HUES6 (cell line): ENCODE measurements at regions not wholly inside any gene's neighbourhood (a gene's known extent, or its start where the extent isn't known, plus 50 kb on each side); places are given as distances from the start of the nearest gene placed in this dataset.
"Not testable (repeated sequence)": the region's sequence is repeated elsewhere in the genome, so short reads cannot be mapped to it uniquely, and the experiment has no call there.

ENCODE experiments used
- H3K27ac ChIP-seq: 2 replicates; pipeline ENCODE4 v1.7.0; 2013; ENCODE audit warnings: low read depth, mild to moderate bottlenecking, low read length, inconsistent platforms
- H3K27me3 ChIP-seq: 2 replicates; pipeline ENCODE4 v1.6.1; 2013; ENCODE audit warnings: low read length; ENCODE audit not compliant: control insufficient read depth, insufficient read depth
- H3K36me3 ChIP-seq: 2 replicates; pipeline ENCODE4 v1.6.1; 2013; ENCODE audit warnings: low read length; ENCODE audit not compliant: control insufficient read depth, insufficient read depth
- H3K4me1 ChIP-seq: 2 replicates; pipeline ENCODE4 v1.6.1; 2013; ENCODE audit warnings: low read length; ENCODE audit not compliant: control insufficient read depth, insufficient read depth
- H3K4me3 ChIP-seq: 2 replicates; pipeline ENCODE4 v1.5.1; 2013; ENCODE audit warnings: low read depth, low read length
- H3K9ac ChIP-seq: one replicate; pipeline ENCODE4 v1.6.1; 2013; ENCODE audit warnings: mild to moderate bottlenecking, low read length
- H3K9me3 ChIP-seq: 2 replicates; pipeline ENCODE4 v1.6.1; 2013; ENCODE audit warnings: low read depth, low read length; ENCODE audit not compliant: control insufficient read depth, insufficient read depth

DNA sequence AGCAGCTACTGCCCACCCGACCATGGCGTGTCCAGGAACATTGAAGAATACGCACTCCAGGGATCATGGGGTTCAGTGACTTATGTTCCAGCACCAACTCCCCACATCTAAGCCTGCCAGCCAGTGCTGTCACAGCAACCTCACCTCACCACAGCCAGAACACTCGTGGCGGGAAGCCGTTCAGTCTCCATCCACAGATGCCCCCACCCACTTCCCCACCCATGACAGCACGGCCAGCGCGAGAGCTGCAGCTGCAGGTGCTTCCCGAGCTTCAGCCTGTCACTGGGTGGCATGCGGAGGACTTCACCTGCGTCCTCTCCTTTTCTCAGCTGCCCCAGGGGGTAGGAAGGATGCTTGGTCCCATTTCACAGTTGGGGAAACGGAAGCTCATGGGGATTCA, 50.3 kb downstream of the RBFOX3 start:
- Histone ChIP-seq H3K9me3 (peaks cover 2% of the 10 kb centered on the region; the same call in 1 of the 2 replicates), H3K4me1 (no peaks in the 10 kb centered on the region), H3K36me3 (no peaks in the 10 kb centered on the region), H3K27me3 (peaks cover 3% of the 10 kb centered on the region; the same call in 1 of the 2 replicates), H3K4me3 (no peak overlapping the region), H3K9ac (no peak overlapping the region), H3K27ac (no peak overlapping the region)

DNA sequence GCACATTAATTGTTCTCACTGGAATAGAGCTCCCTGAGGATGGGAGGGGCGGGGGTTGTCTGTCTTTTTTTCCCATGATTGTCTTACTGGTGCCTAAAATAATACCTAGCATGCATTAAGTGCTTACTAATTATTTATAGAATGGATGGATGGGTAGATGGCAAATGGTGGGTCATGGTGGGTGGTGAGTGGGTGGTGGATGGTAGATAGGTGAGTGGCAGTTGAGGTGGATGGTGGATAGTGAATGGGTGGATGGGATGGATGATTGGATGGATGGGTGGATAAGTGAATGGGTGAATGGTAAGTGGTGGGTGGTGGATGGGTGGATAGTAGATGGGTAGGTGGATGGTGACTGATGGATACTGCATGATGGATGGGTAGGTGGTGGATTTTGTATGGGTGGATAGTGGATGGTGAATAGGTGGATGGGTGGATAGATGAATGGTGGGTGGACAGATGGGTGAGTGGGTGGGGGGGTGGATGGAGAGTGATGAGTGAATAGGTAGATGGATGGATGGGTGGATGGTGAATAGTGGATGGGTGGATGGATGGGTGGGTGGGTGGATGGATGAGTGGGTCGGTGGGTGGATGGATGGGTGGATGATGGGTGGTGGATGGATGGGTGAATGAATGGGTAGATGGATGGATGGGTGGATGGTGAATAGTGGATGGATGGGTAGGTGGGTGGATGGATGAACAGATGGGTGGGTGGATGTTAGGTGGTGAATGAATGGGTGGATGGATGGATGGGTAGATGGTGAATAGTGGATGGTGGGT, 51.6 kb downstream of the RBFOX3 start:
- H3K27ac ChIP-seq, result no peak overlapping the region
- H3K36me3 ChIP-seq, result no peaks in the 10 kb centered on the region
- no peak overlapping the region for H3K4me3 ChIP-seq
- no peaks in the 10 kb centered on the region for H3K4me1 ChIP-seq
- peaks cover 6% of the 10 kb centered on the region; the same call in 1 of the 2 replicates for H3K9me3 ChIP-seq
- no peak overlapping the region for H3K9ac ChIP-seq
- H3K27me3 ChIP-seq, result peaks cover 3% of the 10 kb centered on the region; the same call in 1 of the 2 replicates

DNA sequence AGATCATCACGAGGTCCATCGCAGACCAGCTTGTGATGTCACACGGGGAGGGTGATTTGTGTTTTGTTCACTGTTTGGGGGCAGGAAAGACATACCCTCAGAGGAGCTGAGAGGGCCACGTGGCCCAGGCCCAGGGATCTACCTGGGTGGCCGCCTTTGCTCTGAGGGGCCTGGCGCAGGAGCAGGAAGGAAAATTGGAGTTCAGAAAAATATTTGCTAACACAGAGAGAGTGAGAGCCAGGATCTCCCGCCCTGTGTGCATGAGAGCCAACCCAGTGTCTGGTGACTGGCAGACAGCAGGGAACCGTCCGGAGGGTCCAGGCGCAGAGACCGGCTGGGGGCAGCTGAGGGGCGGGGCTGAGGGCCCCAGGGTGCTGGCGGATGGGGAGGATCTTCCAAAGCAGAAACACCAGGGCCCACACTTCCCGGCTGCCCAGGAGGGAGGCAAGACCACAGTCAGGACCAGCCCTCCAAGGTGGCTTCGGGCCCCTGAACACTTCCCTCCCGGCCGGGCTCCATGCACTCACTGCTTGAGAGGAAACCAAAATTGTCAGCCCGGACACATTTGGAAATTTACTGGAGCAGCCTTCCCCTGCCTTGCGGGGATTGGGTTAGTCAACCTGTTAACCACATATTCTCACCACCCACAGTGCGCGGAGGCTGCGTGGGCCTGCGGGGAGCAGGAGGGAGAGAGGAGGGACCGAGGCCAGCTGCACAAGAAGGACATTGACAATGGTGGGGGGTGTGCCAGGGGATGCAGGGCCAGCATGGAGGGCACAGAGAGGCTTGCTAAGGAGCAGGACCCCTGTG, 52.6 kb downstream of the RBFOX3 start:
- H3K36me3 ChIP-seq, result no peaks in the 10 kb centered on the region
- H3K9ac ChIP-seq, result no peak overlapping the region
- no peaks in the 10 kb centered on the region for H3K4me1 ChIP-seq
- H3K27ac ChIP-seq, result no peak overlapping the region
- H3K9me3 ChIP-seq, result peaks cover 6% of the 10 kb centered on the region; the same call in 1 of the 2 replicates
- peaks cover 3% of the 10 kb centered on the region; the same call in 1 of the 2 replicates for H3K27me3 ChIP-seq
- no peak overlapping the region for H3K4me3 ChIP-seq

DNA sequence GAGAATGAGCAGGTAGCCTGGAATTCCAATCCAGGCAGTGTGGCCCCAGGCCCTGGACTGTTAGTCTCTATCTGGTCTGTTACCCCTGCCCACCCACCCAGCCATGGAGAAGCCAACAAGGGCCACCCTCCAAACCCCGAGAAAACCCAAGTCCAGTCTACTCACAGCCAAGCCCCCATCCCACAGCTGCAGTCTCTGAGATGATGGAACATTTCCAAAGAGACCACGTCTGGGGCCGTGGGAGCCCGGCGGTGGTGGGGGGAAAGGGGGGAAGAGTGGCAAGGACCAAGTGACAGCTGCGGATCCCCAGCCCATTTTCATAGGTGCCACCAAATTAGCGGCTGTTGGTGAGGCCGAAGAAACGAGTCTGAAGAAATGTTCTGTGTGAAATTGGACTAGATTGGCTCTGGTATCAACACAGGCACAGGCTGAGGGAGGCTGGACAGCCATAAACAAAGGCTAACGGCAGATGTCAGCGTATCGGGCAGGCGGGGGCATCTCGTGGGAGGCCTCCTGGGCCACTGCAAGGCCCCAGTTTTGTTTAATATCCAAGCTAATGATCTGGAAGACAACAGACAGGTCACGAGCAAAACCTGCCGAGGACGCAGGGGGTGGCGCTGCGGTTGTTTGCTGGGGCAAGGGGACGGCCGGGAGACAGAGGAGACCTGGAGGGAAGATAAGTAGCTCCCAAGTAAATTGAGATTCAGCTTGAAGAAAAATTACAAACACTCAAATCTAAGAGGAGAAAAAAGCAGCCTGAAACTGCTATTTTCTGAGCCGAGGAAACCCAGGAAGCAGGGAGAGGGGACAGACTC, 53.4 kb downstream of the RBFOX3 start:
- H3K36me3 ChIP-seq, result no peaks in the 10 kb centered on the region
- no peak overlapping the region for H3K9ac ChIP-seq
- no peak overlapping the region for H3K4me3 ChIP-seq
- H3K4me1 ChIP-seq, result no peaks in the 10 kb centered on the region
- no peak overlapping the region for H3K27ac ChIP-seq
- peaks cover 3% of the 10 kb centered on the region; the same call in 1 of the 2 replicates for H3K27me3 ChIP-seq
- H3K9me3 ChIP-seq, result peaks cover 6% of the 10 kb centered on the region; the same call in 1 of the 2 replicates

DNA sequence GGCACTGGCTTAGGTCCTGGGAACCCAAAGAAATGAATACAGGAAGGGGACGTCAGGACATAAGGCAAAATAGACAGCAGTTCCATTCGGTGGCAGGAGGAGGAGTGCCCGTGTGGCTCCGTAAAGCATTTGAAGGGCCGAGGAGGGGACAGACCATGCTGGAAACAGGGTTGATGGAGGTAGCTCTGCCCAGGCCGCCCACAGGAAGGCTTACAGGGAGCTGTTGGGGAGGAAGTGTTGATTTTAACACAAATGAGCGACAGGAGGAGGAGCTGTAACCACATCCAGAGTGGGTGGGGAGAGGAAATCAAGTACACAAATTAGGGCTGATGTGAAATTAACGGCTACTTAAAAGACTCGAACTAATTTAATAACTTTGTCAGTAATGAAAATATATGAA, 54.6 kb downstream of the RBFOX3 start:
- Histone ChIP-seq H3K4me3 (no peak overlapping the region), H3K4me1 (no peaks in the 10 kb centered on the region), H3K27me3 (peaks cover 3% of the 10 kb centered on the region; the same call in 1 of the 2 replicates), H3K9ac (no peak overlapping the region), H3K27ac (no peak overlapping the region), H3K36me3 (no peaks in the 10 kb centered on the region), H3K9me3 (peaks cover 9% of the 10 kb centered on the region; the same call in 1 of the 2 replicates)

DNA sequence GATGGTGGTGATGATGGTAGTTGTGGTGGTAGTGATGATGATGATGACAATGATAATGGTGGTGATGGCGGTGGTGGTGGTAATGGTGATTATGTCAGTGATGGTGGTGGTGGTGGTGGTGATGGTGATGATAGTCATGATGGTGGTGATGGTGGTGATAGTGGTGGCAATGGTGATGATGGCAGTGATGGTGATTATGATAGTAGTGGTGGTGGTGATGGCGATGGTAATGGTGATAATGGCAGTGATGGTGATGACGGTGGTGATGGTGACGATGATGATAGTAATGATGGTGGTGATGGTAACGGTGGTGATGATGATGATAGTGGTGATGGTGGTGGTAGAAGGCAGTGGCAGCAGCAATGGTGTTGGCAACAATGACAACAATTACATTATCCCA, 55.3 kb downstream of the RBFOX3 start:
- H3K4me3 ChIP-seq, result no peak overlapping the region
- H3K36me3 ChIP-seq, result no peaks in the 10 kb centered on the region
- H3K27me3 ChIP-seq, result peaks cover 3% of the 10 kb centered on the region; the same call in 1 of the 2 replicates
- H3K27ac ChIP-seq, result no peak overlapping the region
- peaks cover 9% of the 10 kb centered on the region; the same call in 1 of the 2 replicates for H3K9me3 ChIP-seq
- H3K4me1 ChIP-seq, result no peaks in the 10 kb centered on the region
- no peak overlapping the region for H3K9ac ChIP-seq

DNA sequence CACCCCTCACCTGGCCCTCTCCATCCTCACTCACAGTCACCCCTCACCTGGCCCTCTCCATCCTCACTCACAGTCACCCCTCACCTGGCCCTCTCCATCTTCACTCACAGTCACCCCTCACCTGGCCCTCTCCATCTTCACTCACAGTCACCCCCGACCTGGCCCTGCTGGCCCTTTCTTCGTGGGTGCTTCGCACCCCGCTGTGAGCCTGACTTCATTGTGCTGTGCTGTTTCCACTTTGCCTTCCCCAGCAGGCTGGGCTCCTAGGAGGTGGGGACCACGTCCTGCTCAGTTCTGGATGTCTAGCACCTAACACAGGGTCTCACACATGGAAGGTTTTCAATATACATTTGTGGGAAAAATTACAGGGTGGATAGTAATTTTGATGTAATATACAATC, 56.5 kb downstream of the RBFOX3 start:
- not testable (repeated sequence) for H3K9ac ChIP-seq, H3K36me3 ChIP-seq, H3K9me3 ChIP-seq, H3K4me3 ChIP-seq, H3K4me1 ChIP-seq, H3K27ac ChIP-seq, H3K27me3 ChIP-seq

DNA sequence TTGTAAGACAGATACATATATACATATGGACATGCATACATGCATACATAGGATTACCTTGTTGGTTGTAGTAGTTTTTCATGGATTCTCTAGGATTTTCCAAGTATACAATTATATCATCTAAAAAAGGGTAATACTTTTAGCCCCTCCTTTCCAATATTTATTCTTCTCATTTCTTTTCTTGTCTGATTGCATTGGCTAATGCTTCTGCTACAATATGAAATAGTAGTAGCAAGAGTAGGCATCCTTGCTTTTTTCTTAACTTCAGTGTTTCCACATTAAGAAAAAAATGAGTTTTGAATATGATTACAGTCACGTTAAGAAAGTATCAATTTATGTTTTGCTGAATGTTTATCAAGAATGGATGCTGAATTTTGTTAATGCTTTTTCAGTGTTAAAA, 58.0 kb downstream of the RBFOX3 start:
- Histone ChIP-seq H3K9me3 (peaks cover 9% of the 10 kb centered on the region; the same call in 1 of the 2 replicates), H3K4me3 (no peak overlapping the region), H3K4me1 (peaks cover 11% of the 10 kb centered on the region; the same call in 1 of the 2 replicates), H3K9ac (no peak overlapping the region), H3K36me3 (no peaks in the 10 kb centered on the region), H3K27ac (no peak overlapping the region), H3K27me3 (no peaks in the 10 kb centered on the region)

DNA sequence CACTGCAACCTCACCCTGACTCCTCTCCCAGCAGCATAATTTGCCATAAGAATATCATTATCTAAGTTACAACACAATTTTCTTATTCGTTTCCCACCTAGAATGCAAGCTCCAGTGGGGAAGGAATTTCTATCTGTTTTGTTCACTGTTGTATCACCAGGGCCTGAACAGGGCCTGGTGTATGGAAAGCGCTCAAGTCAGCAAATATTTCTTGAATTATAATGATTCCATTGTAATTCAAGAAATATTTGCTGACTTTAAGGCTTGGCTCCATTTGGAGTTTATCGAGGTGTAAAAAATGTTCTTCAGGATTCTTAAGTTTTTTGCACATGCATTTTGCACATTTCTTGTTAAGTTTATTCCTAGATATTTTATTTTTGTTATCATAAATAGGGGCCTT, 58.4 kb downstream of the RBFOX3 start:
- peaks cover 11% of the 10 kb centered on the region; the same call in 1 of the 2 replicates for H3K4me1 ChIP-seq

DNA sequence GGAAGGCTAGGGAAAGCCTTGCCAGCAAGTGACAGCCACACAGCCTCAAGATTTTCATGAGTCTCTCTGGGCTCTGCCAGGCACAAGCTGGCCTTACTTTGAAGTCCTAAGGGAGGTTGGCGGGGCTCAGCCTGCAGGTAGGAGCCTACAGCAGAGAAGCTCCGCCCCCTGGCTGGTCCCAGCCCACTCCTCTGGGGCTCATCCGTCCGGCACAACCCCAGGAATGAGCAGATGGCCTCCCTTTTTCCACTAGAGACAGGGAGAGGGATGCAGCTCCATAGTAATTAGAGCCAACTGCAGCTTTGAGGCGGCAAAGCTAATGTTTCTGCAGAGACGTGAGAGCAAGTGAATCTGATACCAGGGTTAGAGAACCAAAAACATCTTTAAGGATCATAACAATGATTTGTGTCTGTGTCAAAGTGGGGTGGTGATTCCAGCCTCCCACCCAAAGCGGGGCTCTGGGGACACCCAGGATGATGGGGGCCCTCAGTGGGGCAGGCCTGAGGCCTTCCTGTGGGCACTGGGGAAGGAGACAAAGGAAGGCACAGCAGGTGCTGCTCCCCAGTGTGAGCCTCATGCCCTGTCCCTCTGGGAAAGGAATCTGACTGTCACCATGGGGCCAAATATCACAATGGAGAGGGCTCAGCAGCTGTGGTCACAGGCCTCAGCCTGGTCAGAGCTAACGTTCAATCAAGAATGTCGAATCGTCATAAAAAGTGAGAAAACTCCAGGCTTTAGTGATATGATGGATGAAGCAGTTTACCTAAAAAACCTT, 61.5 kb downstream of the RBFOX3 start:
- Histone ChIP-seq H3K27ac (no peak overlapping the region), H3K9me3 (0 out of 2 replicates have a peak, but pooled peaks cover 3% of the 10 kb centered on the region), H3K4me3 (no peak overlapping the region), H3K4me1 (peaks cover 11% of the 10 kb centered on the region; the same call in 1 of the 2 replicates), H3K9ac (no peak overlapping the region), H3K36me3 (no peaks in the 10 kb centered on the region), H3K27me3 (peaks cover 8% of the 10 kb centered on the region)

More for the DNA sequence above, 58.4 kb downstream of the RBFOX3 start:
- Histone ChIP-seq H3K27ac (no peak overlapping the region), H3K27me3 (no peaks in the 10 kb centered on the region), H3K9ac (no peak overlapping the region), H3K36me3 (no peaks in the 10 kb centered on the region), H3K9me3 (peaks cover 9% of the 10 kb centered on the region; the same call in 1 of the 2 replicates), H3K4me3 (no peak overlapping the region)
